NCI-H345 treated with DMSO at 0.1 percent for 48 hours (cell line): ENCODE measurements at regions not wholly inside any gene's neighbourhood (a gene's known extent, or its start where the extent isn't known, plus 50 kb on each side); places are given as distances from the start of the nearest gene placed in this dataset.

ENCODE experiments used
- DNase-seq: peaks from one replicate; lab custom pipeline; 2025; ENCODE audit not compliant: unreplicated experiment; lab: John Stamatoyannopoulos, UW

- no peak for DNase-seq
Observed at GRCh38 chr4:20443015-20443805, 191.5 kb downstream of the SLIT2 start.

- no peak for DNase-seq
Observed at GRCh38 chr4:20444599-20445337, 193.1 kb downstream of the SLIT2 start.

GRCh38 chr4:20445933-20446723 is 194.4 kb downstream of the SLIT2 start:
- no peak for DNase-seq

GRCh38 chr4:20447103-20447502 is 195.4 kb downstream of the SLIT2 start:
- no peak for DNase-seq

GRCh38 chr4:20451986-20452385 is 200.3 kb downstream of the SLIT2 start:
- DNase-seq: no peak

GRCh38 chr4:20454515-20454914 is 202.8 kb downstream of the SLIT2 start:
- DNase-seq: no peak

- no peak for DNase-seq
Observed at GRCh38 chr4:20456407-20456806, 204.7 kb downstream of the SLIT2 start.

- no peak for DNase-seq
Observed at GRCh38 chr4:20462426-20463175, 210.9 kb downstream of the SLIT2 start.

GRCh38 chr4:20463176-20463430 is 211.4 kb downstream of the SLIT2 start:
- DNase-seq: no peak

- DNase-seq: no peak
Observed at GRCh38 chr4:20464381-20464780, 212.7 kb downstream of the SLIT2 start.

GRCh38 chr4:20474119-20474518 is 222.4 kb downstream of the SLIT2 start:
- no peak for DNase-seq

- DNase-seq: no peak
Observed at GRCh38 chr4:20478412-20478811, 221.8 kb upstream of the PACRGL start.

- no peak for DNase-seq
Observed at GRCh38 chr4:20480165-20480947, 219.9 kb upstream of the PACRGL start.

- no peak for DNase-seq
Observed at GRCh38 chr4:20483416-20483815, 216.8 kb upstream of the PACRGL start.

- no peak for DNase-seq
Observed at GRCh38 chr4:20486433-20486832, 213.8 kb upstream of the PACRGL start.

GRCh38 chr4:20487446-20487845 is 212.8 kb upstream of the PACRGL start:
- no peak for DNase-seq

GRCh38 chr4:20487852-20488251 is 212.4 kb upstream of the PACRGL start:
- no peak for DNase-seq

- no peak for DNase-seq
Observed at GRCh38 chr4:20490734-20491133, 209.5 kb upstream of the PACRGL start.

- DNase-seq: no peak
Observed at GRCh38 chr4:20493761-20494353, 206.4 kb upstream of the PACRGL start.

GRCh38 chr4:20496068-20496467 is 204.2 kb upstream of the PACRGL start:
- DNase-seq: no peak
